ENCODE measurements at regions not wholly inside any gene's neighbourhood (a gene's known extent, or its start where the extent isn't known, plus 50 kb on each side); places are given as distances from the start of the nearest gene placed in this dataset.

- H3K27ac ChIP-seq (ENCODE audit: low read depth, low read length, poor library complexity, severe bottlenecking) = no peak overlapping the region
Measured at GRCh38 chr18:72375618-72376017, 168.5 kb downstream of the CBLN2 start.

GRCh38 chr18:72372076-72372475 is 172.1 kb downstream of the CBLN2 start:
- no peaks in the 10 kb centered on the region for H3K9me3 ChIP-seq (ENCODE audit: low read depth, low read length, poor library complexity, severe bottlenecking)
- no peak for DNase-seq (ENCODE audit: low spot score)
- CTCF ChIA-PET = no interaction called here
- no TSS peak for BruUV-seq (replicated peaks)
- POLR2A ChIA-PET (ENCODE audit: low non-redundant PET) = no interaction called here
- H3K4me3 ChIP-seq (ENCODE audit: low read depth, low read length, poor library complexity, severe bottlenecking) = no peak overlapping the region
- no peak overlapping the region for H3K27ac ChIP-seq (ENCODE audit: low read depth, low read length, poor library complexity, severe bottlenecking)
- TF ChIP-seq CTCF (conservative IDR thresholded peaks at IDR 0.05; ENCODE audit: low read depth, low read length) (no peak), EZH2 (IDR thresholded peaks at IDR 0.05; ENCODE audit: borderline replicate concordance, low read depth, low read length, poor library complexity, severe bottlenecking) (no peak)
- no peaks in the 10 kb centered on the region for H3K36me3 ChIP-seq (ENCODE audit: insufficient read depth, low read length, poor library complexity, severe bottlenecking)
- no peaks in the 10 kb centered on the region for H3K27me3 ChIP-seq (replicated peaks; ENCODE audit: insufficient read depth, low read depth, low read length, poor library complexity)
- H3K4me1 ChIP-seq (ENCODE audit: insufficient read depth, low read length, poor library complexity, severe bottlenecking) = no peaks in the 10 kb centered on the region
- intact Hi-C loops (cut with micrococcal nuclease; ENCODE audit: unreplicated experiment) = no loop called here

More at GRCh38 chr18:72375618-72376017, 168.5 kb downstream of the CBLN2 start:
- POLR2A ChIA-PET (ENCODE audit: low non-redundant PET) = no interaction called here
- TF ChIP-seq EZH2 (IDR thresholded peaks at IDR 0.05; ENCODE audit: borderline replicate concordance, low read depth, low read length, poor library complexity, severe bottlenecking) (no peak), CTCF (conservative IDR thresholded peaks at IDR 0.05; ENCODE audit: low read depth, low read length) (no peak)
- no peaks in the 10 kb centered on the region for H3K9me3 ChIP-seq (ENCODE audit: low read depth, low read length, poor library complexity, severe bottlenecking)
- intact Hi-C loops (cut with micrococcal nuclease; ENCODE audit: unreplicated experiment) = no loop called here
- no peak for DNase-seq (ENCODE audit: low spot score)
- H3K36me3 ChIP-seq (ENCODE audit: insufficient read depth, low read length, poor library complexity, severe bottlenecking) = no peaks in the 10 kb centered on the region
- CTCF ChIA-PET = no interaction called here
- BruUV-seq (replicated peaks) = no TSS peak
- no peaks in the 10 kb centered on the region for H3K27me3 ChIP-seq (replicated peaks; ENCODE audit: insufficient read depth, low read depth, low read length, poor library complexity)
- H3K4me1 ChIP-seq (ENCODE audit: insufficient read depth, low read length, poor library complexity, severe bottlenecking) = no peaks in the 10 kb centered on the region
- H3K4me3 ChIP-seq (ENCODE audit: low read depth, low read length, poor library complexity, severe bottlenecking) = no peak overlapping the region

GRCh38 chr18:72368308-72368707 is 175.8 kb downstream of the CBLN2 start:
- Histone ChIP-seq H3K27ac (ENCODE audit: low read depth, low read length, poor library complexity, severe bottlenecking) (no peak overlapping the region), H3K4me3 (ENCODE audit: low read depth, low read length, poor library complexity, severe bottlenecking) (no peak overlapping the region), H3K9me3 (ENCODE audit: low read depth, low read length, poor library complexity, severe bottlenecking) (no peaks in the 10 kb centered on the region), H3K4me1 (ENCODE audit: insufficient read depth, low read length, poor library complexity, severe bottlenecking) (no peaks in the 10 kb centered on the region), H3K27me3 (replicated peaks; ENCODE audit: insufficient read depth, low read depth, low read length, poor library complexity) (no peaks in the 10 kb centered on the region), H3K36me3 (ENCODE audit: insufficient read depth, low read length, poor library complexity, severe bottlenecking) (no peaks in the 10 kb centered on the region)
- no TSS peak for BruUV-seq (replicated peaks)
- ChIA-PET POLR2A (ENCODE audit: low non-redundant PET) (no interaction called here), CTCF (no interaction called here)
- DNase-seq (ENCODE audit: low spot score) = no peak
- TF ChIP-seq CTCF (conservative IDR thresholded peaks at IDR 0.05; ENCODE audit: low read depth, low read length) (no peak), EZH2 (IDR thresholded peaks at IDR 0.05; ENCODE audit: borderline replicate concordance, low read depth, low read length, poor library complexity, severe bottlenecking) (no peak)
- intact Hi-C loops (cut with micrococcal nuclease; ENCODE audit: unreplicated experiment) = no loop called here

Data from A673 (cell line).